SIG-M5 treated with dmso at 0.1 percent for 504 hours (cell line): ENCODE measurements at regions not wholly inside any gene's neighbourhood (a gene's known extent, or its start where the extent isn't known, plus 50 kb on each side); places are given as distances from the start of the nearest gene placed in this dataset.
"Not testable (repeated sequence)": the region's sequence is repeated elsewhere in the genome, so short reads cannot be mapped to it uniquely, and the experiment has no call there.

Experiments
- DNase-seq: peaks from one replicate; lab custom pipeline; 2025; ENCODE audit not compliant: unreplicated experiment; lab: John Stamatoyannopoulos, UW

GRCh38 chr5:176060472-176061268 lies 92.6 kb upstream of the THOC3 start:
- DNase-seq = not testable (repeated sequence)

GRCh38 chr5:176061269-176061622 lies 93.1 kb upstream of the THOC3 start:
- DNase-seq = not testable (repeated sequence)

- DNase-seq = not testable (repeated sequence)
These were observed 93.5 kb upstream of the THOC3 start for GRCh38 chr5:176061660-176062059.

- not testable (repeated sequence) for DNase-seq
These were observed 98.3 kb upstream of the THOC3 start for GRCh38 chr5:176066262-176066945.

GRCh38 chr5:176067162-176067561 lies 99.0 kb upstream of the THOC3 start:
- DNase-seq = not testable (repeated sequence)

- DNase-seq = not testable (repeated sequence)
These were observed 99.8 kb upstream of the THOC3 start for GRCh38 chr5:176067948-176068347.

- not testable (repeated sequence) for DNase-seq
These were observed 106.0 kb upstream of the THOC3 start for GRCh38 chr5:176073996-176074571.

GRCh38 chr5:176083717-176084116 lies 115.6 kb upstream of the THOC3 start:
- DNase-seq = not testable (repeated sequence)

GRCh38 chr5:176103083-176103482 lies 135.0 kb upstream of the THOC3 start:
- not testable (repeated sequence) for DNase-seq

- DNase-seq = not testable (repeated sequence)
These were observed 125.3 kb upstream of the SIMC1 start for GRCh38 chr5:176112888-176113287.

GRCh38 chr5:176113673-176114335 lies 124.4 kb upstream of the SIMC1 start:
- not testable (repeated sequence) for DNase-seq

- not testable (repeated sequence) for DNase-seq
These were observed 123.4 kb upstream of the SIMC1 start for GRCh38 chr5:176114825-176115224.

GRCh38 chr5:176117699-176118238 lies 120.5 kb upstream of the SIMC1 start:
- DNase-seq = not testable (repeated sequence)

- DNase-seq = not testable (repeated sequence)
These were observed 115.9 kb upstream of the SIMC1 start for GRCh38 chr5:176122361-176122760.

GRCh38 chr5:176124120-176124519 lies 114.1 kb upstream of the SIMC1 start:
- not testable (repeated sequence) for DNase-seq

GRCh38 chr5:176131771-176132170 lies 106.5 kb upstream of the SIMC1 start:
- no peak for DNase-seq

GRCh38 chr5:176132471-176133288 lies 105.5 kb upstream of the SIMC1 start:
- no peak for DNase-seq

GRCh38 chr5:176133289-176133870 lies 104.8 kb upstream of the SIMC1 start:
- DNase-seq = no peak

GRCh38 chr5:176133877-176134276 lies 104.3 kb upstream of the SIMC1 start:
- no peak for DNase-seq
